ENCODE measurements at regions not wholly inside any gene's neighbourhood (a gene's known extent, or its start where the extent isn't known, plus 50 kb on each side); places are given as distances from the start of the nearest gene placed in this dataset.

GRCh38 chr11:8313504-8314090, 49.9 kb upstream of the LMO1 start (continued):
- TF ChIP-seq FOSL1 (IDR thresholded peaks at IDR 0.05; ENCODE audit: insufficient read depth, low read depth, low read length) (no peak), SP2 (IDR thresholded peaks at IDR 0.05; ENCODE audit: low read length) (no peak)

Data from H1 (cell line).